Mammary epithelial cell (primary cell): ENCODE measurements at regions not wholly inside any gene's neighbourhood (a gene's known extent, or its start where the extent isn't known, plus 50 kb on each side); places are given as distances from the start of the nearest gene placed in this dataset.

Experiments used
- CTCF ChIP-seq, 2 donors: IDR thresholded peaks in 1 of 2; conservative IDR thresholded peaks in 1 of 2; 2 replicates each; pipeline ENCODE4 v1.5.1; 2011 to 2012; ENCODE audit warnings: inconsistent platforms in 2 of 2, low read length in 2 of 2, mild to moderate bottlenecking in 2 of 2, control low read depth in 1 of 2, low read depth in 1 of 2; ENCODE audit not compliant: insufficient read depth in 1 of 2; ENCODE audit errors: extremely low read depth in 1 of 2
- EZH2 ChIP-seq: IDR thresholded peaks from 2 replicates; pipeline ENCODE4 v1.6.1; 2012; ENCODE audit warnings: low read length, inconsistent platforms, borderline replicate concordance

GRCh38 chr4:83703752-83704151 lies 167.8 kb downstream of the GPAT3 start:
- TF ChIP-seq CTCF (conservative IDR thresholded peaks at IDR 0.05 in 1 of 2, IDR thresholded peaks at IDR 0.05 in 1 of 2; ENCODE audit: extremely low read depth in 1 of 2, insufficient read depth in 1 of 2, low read depth in 1 of 2, low read length in 2 of 2) (no peak), EZH2 (no peak)
